ENCODE measurements at regions not wholly inside any gene's neighbourhood (a gene's known extent, or its start where the extent isn't known, plus 50 kb on each side); places are given as distances from the start of the nearest gene placed in this dataset.

GRCh38 chr17:34757106-34757505 lies 177.7 kb downstream of the TMEM132E start (continued):
- TF ChIP-seq ZNF462 (CRISPR knock-in tag; IDR thresholded peaks at IDR 0.05) (no peak), CREB1 (CRISPR knock-in tag; IDR thresholded peaks at IDR 0.05; ENCODE audit: low read depth) (no peak), JUNB (IDR thresholded peaks at IDR 0.05; ENCODE audit: unreplicated experiment) (no peak), CTCF (conservative IDR thresholded peaks at IDR 0.05; ENCODE audit: low read depth in 2 of 2) (no peak)

GRCh38 chr17:34756637-34757021 lies 177.2 kb downstream of the TMEM132E start:
- Mint-ChIP-seq H3K4me1 (peaks cover 15% of the 10 kb centered on the region), H3K27ac (no peak overlapping the region), H3K4me3 (no peak overlapping the region), H3K27me3 (ENCODE audit: insufficient read depth, low read depth, poor library complexity) (peaks cover 10% of the 10 kb centered on the region), H3K9me3 (no peaks in the 10 kb centered on the region), H3K36me3 (ENCODE audit: low read depth) (no peaks in the 10 kb centered on the region)
- Histone ChIP-seq H3K4me3 (no peak overlapping the region), H3K27me3 (ENCODE audit: insufficient read depth) (no peaks in the 10 kb centered on the region), H3K4me2 (no peak overlapping the region), H3K27ac (ENCODE audit: low read depth) (no peak overlapping the region), H3F3A (replicated peaks; ENCODE audit: low read depth) (no peaks in the 10 kb centered on the region), H3K9me2 (ENCODE audit: insufficient read depth) (no peaks in the 10 kb centered on the region), H3K79me2 (replicated peaks; ENCODE audit: insufficient read depth) (no peaks in the 10 kb centered on the region), H2AFZ (peak overlapping the region; percentile 28; the same call in 1 of the 2 replicates), H3K4me1 (ENCODE audit: insufficient read depth) (no peaks in the 10 kb centered on the region; the same call in 1 of the 2 replicates), H3K36me3 (ENCODE audit: insufficient read depth) (no peaks in the 10 kb centered on the region), H4K20me1 (replicated peaks; ENCODE audit: insufficient read depth) (no peaks in the 10 kb centered on the region; the same call in 1 of the 2 replicates)
- DNase-seq (ENCODE audit: low spot score) (no peak), ATAC-seq (peak; percentile 70)
- TF ChIP-seq REST (IDR thresholded peaks at IDR 0.05; ENCODE audit: unreplicated experiment), result no peak
- TF ChIP-seq ETS1 (IDR thresholded peaks at IDR 0.05), result no peak
- TF ChIP-seq ZNF331 (CRISPR knock-in tag; IDR thresholded peaks at IDR 0.05; ENCODE audit: low read depth), result no peak
- TF ChIP-seq ZNF114 (CRISPR knock-in tag; IDR thresholded peaks at IDR 0.05), result no peak
- no peak for TF ChIP-seq CTCF (conservative IDR thresholded peaks at IDR 0.05; ENCODE audit: low read depth in 2 of 2)
- TF ChIP-seq NANOG (IDR thresholded peaks at IDR 0.05; ENCODE audit: borderline replicate concordance), result no peak
- TF ChIP-seq JUNB (IDR thresholded peaks at IDR 0.05; ENCODE audit: unreplicated experiment), result no peak
- TF ChIP-seq EZH2phosphoT487 (IDR thresholded peaks at IDR 0.05; ENCODE audit: unreplicated experiment), result no peak
- TF ChIP-seq CREB1 (CRISPR knock-in tag; IDR thresholded peaks at IDR 0.05; ENCODE audit: low read depth), result no peak
